Stimulated activated CD4-positive, alpha-beta T cell treated with anti-CD3 and anti-CD28 coated beads, TNF-alpha, amount 100 ng/mL, for 24 hours (primary cell): ENCODE measurements at regions not wholly inside any gene's neighbourhood (a gene's known extent, or its start where the extent isn't known, plus 50 kb on each side); places are given as distances from the start of the nearest gene placed in this dataset.

Source experiments
- DNase-seq, 3 experiments: peaks; one replicate each; pipeline ENCODE4 v3.0.0-alpha.2; 2020; ENCODE audit warnings: low read depth in 3 of 3

- DNase-seq: no peak
Measured at GRCh38 chr1:58862728-58863385, 79.0 kb upstream of the JUN start.

- no peak for DNase-seq
Measured at GRCh38 chr1:58864654-58865053, 80.8 kb upstream of the JUN start.

- DNase-seq: no peak
Measured at GRCh38 chr1:58866578-58866977, 82.7 kb upstream of the JUN start.

GRCh38 chr1:58869638-58870297, 85.9 kb upstream of the JUN start:
- DNase-seq: no peak

- DNase-seq: no peak
Measured at GRCh38 chr1:58870298-58870676, 86.4 kb upstream of the JUN start.

- DNase-seq: no peak
Measured at GRCh38 chr1:58874342-58874741, 90.5 kb upstream of the JUN start.

GRCh38 chr1:58874757-58875755, 91.2 kb upstream of the JUN start:
- DNase-seq: no peak

GRCh38 chr1:58879464-58879863, 95.6 kb upstream of the JUN start:
- no peak for DNase-seq

GRCh38 chr1:58880592-58880991, 96.7 kb upstream of the JUN start:
- DNase-seq: no peak

- no peak for DNase-seq
Measured at GRCh38 chr1:58881471-58881994, 97.7 kb upstream of the JUN start.

GRCh38 chr1:58882322-58882948, 98.6 kb upstream of the JUN start:
- DNase-seq: no peak

GRCh38 chr1:58883037-58883887, 99.4 kb upstream of the JUN start:
- no peak for DNase-seq

GRCh38 chr1:58883888-58884482, 100.1 kb upstream of the JUN start:
- no peak for DNase-seq

- DNase-seq: no peak
Measured at GRCh38 chr1:58884706-58885661, 101.1 kb upstream of the JUN start.

- DNase-seq: no peak
Measured at GRCh38 chr1:58885998-58886397, 102.2 kb upstream of the JUN start.

GRCh38 chr1:58886611-58887010, 102.8 kb upstream of the JUN start:
- no peak for DNase-seq

- no peak for DNase-seq
Measured at GRCh38 chr1:58887059-58887458, 103.2 kb upstream of the JUN start.

- DNase-seq: no peak
Measured at GRCh38 chr1:58888833-58889232, 105.0 kb upstream of the JUN start.

- DNase-seq: no peak
Measured at GRCh38 chr1:58890113-58890512, 106.3 kb upstream of the JUN start.
